COR-L47 (cell line): ENCODE measurements at regions not wholly inside any gene's neighbourhood (a gene's known extent, or its start where the extent isn't known, plus 50 kb on each side); places are given as distances from the start of the nearest gene placed in this dataset.

Experiments
- DNase-seq: peaks from one replicate; lab custom pipeline; 2025; lab: John Stamatoyannopoulos, UW

DNA sequence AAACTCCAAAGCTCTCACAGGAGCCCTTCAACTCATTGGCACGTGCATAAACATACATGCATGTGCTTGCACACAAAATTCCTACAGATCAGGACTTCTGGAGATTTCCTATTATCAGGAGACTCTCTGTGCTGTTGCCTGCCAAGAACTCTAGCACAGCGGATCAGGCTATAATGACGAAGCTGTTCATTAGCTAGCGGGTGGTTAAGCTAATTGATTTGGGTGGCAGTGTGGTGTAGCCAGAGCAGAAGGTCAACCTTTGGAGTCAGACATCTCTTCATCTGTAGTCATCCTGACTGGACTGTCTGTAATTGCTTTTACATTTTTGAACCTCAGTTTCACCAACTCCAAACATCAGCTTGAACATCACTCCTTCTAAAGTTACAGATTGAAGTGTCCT, 69.0 kb downstream of the KIF2B start:
- no peak for DNase-seq

DNA sequence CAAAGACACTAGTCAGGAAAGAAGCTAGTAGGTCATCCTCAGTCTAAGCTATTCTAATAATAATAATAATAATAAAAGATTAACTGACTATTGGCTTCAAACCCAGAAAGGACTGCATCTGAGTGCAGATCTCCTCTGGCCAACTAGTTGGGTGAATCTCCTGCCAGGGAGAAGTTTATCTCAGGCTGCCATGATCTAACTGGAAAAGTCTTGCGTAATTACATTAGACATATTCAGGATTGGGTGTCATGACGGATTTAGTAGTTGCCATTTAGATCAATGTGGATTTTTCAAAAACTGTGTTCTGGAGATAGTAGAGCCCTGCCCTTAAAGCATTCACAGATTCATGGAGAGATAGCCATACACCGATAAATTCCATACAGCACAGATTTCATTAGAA, 69.5 kb downstream of the KIF2B start:
- DNase-seq = no peak

DNA sequence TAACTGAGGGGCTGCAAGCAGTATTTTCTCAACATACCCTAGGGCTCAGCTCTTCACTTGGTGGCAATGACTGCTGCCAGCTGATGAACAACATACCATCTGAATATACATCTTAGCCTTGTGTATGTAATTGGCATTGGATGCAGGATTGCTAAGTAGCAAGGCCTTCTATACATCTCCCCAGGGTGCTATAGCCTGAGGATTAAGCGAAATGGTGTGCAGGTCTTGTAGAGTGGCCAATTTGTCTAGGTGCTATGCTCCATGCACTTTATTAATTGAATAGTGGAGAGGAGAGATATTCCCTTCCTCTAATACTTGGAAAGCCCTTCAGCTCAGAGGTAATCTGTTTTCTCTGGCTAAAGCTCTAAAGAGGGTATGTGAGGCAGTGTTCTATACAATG, 71.9 kb downstream of the KIF2B start:
- no peak for DNase-seq

DNA sequence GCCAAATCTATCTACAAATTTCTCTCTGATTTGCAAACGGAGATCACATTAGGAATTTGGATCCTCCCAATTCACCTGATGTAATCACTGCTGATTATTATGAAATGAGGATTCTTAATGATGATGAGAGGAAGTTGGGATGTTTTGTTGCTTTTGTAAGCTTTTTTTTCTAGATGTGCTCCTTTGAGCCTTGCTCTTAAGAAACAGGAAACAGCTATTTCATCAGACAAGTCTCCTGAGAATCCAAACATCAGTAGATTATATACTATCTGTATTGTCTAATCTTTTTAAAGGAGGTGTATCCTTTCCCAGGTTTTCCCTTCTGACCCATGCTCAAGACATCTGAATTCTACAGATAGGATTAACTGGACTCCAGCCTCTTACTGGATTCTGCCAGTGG, 73.3 kb downstream of the KIF2B start:
- DNase-seq = no peak

DNA sequence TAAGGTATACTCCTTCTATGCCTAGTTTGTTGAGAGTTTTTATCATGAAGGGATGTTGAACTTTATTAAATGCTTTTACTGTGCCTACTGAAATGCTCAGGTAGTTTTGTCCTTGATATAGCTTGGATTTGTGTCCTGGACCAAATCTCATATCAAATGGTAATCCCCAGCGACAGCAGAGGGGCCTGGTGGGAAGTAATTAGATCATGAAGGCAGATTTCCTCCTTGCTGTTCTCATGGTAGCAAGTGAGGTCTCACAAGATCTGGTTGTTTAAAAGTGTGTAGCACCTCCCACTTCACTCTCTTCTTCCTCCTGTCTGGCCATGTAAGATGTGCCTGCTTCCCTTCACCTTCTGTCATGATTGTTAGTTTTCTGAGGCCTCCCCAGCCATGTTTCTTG, 78.2 kb downstream of the KIF2B start:
- no peak for DNase-seq

DNA sequence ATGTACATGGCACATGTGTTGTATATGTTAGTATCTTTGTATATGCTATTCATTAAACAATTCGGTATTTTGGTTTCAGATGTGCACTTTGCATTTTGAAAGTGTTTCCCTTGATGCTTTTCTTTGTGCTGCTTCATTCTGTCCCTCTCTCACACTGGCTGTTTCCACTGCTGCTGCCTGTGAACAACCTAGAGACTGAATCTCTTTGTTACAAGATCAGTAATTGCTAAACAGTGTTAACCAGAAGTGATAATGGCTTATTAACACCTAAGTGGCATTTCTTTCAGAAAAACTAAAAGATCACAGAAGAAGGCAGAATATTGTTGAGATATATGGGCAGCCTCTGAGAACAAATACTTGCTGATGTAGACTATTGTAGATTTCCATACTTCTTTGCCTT, 84.7 kb downstream of the KIF2B start:
- no peak for DNase-seq

DNA sequence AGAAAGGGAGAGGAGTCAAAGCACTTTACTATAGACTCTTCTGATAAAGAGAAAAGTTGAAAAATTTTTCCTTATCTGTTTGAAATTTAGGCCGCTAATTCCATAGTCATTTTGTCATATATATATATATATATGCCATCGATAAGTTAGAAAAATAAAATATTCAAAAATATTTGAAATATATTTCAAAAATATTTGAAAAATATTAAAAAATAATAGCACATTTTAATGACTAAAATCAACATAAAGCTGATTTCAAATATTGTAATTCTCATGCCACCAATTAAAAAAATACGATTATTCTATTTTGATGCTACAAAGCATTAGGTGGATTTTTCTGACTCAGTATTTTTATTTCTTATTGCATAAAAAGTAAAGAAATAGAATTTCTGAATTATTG, 87.1 kb downstream of the KIF2B start:
- DNase-seq = no peak

DNA sequence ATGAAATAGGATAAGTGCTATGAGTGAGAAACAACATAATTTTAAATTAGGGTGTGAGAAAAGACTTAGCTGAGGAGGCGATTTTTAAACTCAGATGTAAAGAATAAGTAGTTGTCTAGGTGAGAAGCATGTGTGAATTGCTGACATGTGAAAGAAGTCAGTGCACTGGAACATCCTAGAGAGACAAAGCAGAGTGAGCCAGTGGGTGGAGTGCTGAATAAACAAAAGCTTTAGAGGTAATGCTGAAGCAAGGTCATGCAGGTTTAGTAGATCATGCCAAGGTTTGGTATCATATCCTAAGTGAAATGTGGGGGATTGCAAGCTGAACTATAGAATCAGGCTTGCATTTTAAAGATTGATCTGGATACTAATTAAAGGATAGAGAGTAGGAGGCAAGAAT, 89.4 kb downstream of the KIF2B start:
- DNase-seq = no peak

DNA sequence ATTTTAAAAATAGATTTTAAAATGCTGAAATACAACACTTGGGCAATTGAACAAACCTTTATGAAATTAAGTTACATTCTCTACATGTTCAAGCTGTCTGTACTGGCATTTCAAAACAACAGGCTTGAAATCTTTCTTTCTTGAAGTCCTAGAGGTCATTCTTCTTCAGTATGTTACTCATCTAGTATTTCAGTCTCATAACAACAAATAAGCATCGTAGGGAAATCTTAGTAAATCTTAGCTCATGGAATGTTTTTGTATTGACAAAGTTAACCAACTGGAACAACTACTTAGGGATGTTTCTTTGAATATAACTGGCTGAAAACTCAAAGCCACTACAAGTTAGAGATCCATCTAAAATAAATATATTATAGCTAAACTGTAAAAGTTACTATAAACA, 96.6 kb downstream of the KIF2B start:
- DNase-seq = no peak

DNA sequence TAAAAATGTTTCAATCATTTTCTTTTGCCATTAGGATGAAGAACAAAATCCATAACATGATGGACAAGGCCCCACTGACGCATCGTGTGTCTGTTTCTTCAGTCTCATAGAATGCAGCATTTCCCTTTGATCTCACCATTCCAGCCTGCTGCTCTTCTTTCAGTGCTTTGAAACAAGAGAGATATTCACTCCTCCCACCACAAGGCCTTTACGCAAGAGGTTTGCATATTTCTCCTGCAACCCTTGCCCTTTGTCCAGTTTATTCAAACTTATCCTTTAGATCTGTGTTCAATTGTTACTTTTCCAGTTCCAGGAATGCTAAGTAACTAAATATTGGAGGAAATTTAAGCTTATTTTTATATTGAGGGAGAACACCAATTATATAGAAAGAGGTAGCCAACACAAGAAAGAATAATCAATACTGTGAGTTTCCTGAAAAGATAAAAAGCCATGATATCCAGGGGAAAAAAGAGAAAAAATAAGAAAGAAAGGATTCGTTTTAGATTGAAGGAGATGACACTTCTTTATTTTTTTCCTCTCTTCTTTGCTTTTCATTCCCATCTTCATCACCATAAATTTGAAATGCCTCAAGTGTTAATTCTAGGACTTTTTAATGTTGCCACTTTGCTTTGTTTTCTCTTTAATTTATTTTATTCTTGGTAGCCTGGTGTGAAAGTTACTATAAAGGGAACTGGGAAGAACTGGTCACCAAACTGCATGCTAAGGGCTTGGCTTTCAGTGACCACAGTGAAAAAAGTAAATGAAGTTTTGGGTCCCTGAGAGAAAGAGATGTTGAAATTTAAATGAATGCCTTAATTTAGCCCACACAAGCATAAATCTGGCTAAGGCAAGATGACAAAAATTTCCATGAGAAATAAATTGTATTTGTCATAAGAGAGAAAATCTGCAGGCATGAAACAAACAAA, 102.1 kb downstream of the KIF2B start:
- no peak for DNase-seq

DNA sequence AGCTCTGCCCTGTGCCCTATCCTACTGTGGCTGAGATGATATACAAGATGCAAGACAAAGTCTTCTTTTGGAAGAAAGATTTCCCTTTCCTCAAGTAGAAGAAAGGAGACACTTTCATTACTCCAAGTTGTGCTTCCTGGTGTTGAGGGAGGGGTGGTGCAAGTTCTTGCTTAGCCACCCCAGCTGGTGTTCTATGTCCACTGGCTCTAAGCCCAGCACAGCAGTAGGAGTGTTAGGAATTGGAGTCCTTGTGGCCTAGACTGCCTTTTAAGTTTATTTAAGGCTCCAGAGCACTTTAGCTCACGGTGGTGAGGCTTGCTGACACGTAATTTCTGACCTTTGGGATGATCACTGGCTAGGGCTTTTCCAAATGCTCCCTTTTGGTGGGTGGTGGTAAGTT, 109.7 kb downstream of the KIF2B start:
- DNase-seq = no peak

DNA sequence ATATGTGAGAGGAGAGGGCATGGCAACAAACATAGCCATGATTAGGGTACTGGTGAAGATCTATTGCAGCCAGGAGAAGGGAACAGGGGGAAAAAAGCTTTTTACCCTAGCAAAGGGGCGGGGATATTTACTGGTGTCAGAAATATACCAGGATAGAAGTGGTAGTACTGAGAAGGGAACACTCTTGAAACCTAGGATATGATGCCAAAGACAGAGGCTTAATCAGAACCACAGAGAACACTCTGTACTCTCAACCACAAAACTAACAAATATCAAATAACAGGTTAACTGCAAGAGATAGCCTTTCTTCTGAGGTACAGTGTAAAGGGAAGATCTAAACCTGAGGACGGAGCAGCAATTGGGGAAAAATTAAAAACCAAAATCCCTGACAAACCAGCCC, 112.2 kb downstream of the KIF2B start:
- DNase-seq = no peak

DNA sequence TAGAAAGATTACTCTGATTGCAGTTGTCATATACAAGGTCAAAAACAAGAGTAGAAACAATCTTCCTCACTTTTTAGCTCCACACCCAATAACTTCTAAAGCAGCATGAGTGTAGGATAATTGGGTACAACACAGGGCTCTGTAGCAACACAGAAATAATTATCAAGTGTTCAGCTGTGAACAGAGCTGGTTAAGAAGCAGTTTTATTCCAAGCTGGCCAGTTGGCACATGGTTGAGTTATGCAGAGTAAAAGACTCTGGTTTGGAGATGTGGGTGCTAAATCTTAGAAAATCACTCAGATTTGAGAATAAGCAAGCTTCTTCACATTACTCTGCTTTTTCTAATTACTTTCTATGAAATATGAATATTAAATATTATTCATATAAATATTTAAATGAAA, 118.5 kb downstream of the KIF2B start:
- DNase-seq = no peak

DNA sequence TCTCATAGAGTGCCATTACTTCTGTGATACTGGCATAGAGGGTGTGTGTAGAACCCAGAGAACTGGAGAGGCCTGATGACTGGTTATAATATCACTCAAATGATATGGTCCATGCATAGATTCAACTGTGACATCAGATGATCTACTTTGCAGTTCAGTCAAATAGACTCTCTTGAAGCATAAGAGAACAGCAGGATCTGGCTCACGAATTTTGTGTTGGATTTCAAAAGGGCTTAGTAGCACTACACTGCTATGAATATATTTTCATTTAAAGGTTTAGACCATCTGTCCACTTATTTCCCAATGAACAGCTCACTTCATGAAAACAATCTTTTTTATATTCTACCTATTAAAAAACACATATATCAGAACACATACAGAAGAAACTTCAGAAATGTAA, 119.7 kb downstream of the KIF2B start:
- DNase-seq = no peak

DNA sequence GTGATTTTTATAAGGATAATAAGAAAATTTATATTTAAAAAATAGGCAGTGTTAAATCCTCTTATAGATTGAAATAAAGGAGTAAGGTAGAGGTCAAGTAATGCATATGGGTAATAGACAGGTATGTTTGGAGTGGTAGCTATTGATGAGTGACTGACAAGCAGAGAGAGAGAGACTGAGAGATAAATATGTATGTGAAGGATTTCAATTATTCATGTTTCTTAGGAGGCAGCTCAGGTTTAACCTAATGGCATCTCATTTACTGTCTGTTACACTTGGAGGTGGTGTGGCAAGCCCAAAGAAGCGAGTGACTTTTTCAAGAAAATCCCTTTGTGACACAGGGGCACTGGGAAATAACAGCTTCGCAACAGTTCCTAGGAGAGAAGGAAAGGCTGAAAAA, 120.2 kb downstream of the KIF2B start:
- DNase-seq = no peak

DNA sequence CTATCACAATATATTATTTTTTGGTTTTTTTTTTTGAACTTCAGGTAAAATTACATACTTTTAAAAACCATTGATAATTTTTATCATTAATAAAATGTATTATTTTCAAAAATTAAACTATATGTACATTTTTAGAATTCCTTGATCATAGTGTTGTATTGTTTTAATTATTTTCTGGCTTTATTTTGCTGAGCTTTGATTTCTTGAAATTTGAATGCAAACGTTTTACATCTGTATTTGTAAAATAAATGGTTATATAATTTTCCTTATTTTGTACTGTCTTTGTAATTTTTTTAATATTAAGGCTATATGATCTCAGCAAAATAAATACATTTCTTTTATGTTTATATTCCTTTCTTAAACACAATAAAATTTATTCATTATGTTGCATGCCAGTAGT, 125.6 kb downstream of the KIF2B start:
- no peak for DNase-seq

DNA sequence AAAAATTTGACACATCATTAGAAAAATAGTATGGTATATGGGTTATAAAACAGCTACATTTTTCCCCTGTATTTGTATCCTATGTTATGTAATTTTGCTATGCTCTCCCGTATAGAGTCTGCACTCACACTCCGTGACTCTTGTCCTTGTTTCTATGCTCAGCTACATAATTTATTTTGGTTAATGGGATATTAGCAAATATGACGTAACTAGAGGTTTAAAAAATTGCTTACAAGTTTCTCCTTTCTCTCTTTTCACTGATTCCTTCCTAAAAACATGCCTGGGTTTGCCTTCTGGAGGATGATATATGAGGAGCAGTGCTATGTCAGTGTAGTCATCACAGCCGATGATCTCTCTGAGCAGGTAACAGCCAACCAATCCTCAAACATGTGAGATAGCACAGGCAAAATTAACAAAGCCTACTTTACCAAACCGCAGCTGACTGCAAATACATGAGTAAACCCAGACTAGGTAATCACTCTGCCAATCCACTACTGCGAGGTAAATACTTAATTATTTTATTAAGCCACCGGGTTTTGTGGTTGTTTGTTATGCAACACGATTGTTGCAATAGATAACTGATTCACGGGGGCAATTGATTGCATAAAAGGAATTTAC, 126.9 kb downstream of the KIF2B start:
- no peak for DNase-seq

DNA sequence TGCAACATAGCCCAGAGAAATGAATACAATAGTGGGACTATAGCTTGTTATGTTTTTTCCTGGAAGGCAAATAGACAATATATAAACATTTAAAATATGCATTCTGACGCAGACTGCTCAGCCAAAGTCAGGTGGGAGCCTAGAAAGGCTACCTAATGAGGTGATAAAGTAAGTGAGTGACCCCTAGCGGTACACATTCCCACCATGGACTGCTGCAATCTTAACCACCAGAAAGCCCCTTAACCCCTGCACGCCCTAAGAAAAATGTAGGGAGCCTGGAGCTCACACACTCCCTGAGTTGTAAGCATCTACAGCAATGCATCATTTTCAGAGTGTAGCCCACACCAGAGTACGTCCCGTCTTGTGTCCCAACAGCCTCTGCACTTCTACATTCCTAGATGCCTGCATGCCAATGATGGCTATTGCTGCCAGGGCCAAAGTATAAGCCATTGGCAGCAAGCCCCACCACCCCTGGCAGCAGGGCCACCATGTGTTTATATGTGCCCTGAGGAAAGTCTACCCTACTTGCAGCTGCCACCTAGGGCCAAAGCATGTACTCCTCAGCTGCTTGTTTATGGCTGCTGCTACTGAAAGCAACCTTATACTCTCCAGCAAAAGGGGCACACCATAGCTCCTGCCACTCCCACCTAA, 127.6 kb downstream of the KIF2B start:
- no peak for DNase-seq

DNA sequence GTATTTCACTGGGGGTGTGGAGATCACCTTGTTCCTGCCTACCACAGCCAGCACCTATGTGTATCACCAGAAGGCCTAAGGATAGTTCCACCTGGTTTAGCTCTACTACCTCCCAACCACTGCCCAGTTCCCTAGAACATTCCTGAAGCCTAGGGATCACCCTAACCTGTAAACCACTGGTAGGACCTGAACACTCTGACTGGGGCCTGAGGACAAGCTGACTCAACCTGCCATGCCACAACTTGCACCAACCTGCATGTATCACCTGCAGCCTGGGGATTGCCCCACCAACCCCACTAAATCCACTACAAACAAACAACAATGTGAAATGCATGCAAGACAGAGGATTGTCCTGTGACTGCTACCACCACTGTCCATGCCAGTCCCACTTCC, 128.1 kb downstream of the KIF2B start:
- DNase-seq = no peak

DNA sequence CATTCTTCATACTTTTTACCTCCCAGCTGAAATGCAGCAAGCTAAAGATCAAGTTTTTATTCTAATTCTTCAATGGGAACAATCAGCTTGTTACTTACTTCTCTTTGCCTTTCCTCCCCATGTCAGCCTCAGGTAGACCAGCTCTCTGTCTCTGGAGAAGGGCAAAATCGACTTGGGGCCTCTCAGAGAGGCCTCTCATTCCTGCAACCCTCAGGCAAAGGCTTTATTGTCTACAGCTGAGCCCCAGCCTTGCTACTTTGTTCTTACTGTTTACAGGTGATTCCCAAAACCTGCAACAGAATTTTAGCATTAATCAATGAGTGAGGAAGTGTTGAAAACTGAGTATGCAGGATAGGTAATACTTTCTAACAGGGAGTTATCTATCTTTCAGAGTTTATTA, 148.6 kb downstream of the KIF2B start:
- no peak for DNase-seq

DNA sequence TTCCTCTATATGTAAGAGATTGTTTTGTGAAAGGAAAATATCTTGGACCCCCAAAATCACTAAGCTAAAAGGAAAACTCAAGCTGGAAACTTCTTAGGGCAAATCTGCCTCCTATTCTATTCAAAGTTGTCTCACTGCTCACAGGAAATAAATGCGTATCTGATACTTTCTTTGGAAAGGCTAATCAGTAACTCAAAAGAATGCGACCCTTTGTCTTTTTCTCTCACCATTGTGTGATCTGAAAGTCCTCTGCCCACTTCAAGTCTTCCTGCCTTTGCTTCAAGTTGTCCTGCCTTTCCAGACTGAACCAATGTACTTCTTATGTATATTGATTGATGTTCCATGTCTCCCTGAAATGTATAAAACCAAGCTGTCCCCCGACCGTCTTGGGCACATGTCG, 157.3 kb downstream of the KIF2B start:
- no peak for DNase-seq

DNA sequence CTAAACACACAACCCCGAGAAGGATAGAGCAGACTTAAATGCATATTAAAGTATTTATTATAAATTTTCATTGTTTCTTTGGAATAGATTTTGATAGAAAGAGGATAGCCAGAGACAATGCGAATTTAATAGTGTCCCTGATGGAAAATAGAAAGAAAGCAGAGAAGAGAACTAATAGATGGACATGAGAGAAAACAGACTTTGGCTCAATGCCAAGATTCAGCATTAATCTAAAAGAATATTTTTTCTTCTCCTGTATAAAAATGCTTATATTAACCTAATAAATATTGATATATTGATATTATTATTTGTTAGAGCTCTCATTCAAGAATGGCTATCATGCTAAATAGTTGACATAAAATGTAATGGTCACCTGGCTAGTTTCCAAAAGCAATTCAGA, 173.4 kb downstream of the KIF2B start:
- no peak for DNase-seq

DNA sequence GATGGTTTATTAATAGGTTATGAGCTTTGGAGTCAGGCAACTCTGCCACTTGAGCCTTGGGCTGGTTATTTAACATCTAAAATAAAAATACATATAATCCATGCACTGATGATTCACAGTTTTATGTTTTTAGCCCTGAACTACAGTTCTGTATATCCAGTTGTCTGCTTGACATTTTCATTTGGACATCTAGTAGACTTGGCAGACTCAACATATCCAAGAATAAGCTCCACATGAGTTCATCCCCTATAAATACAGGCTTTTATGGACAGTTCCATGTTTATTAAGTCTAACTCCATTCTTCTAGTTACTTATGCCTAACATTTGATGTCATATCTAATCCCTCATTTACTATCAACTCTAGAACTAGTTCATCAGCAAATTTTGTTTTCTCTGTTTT, 174.2 kb downstream of the KIF2B start:
- no peak for DNase-seq
